GM12872 (cell line): ENCODE measurements at regions not wholly inside any gene's neighbourhood (a gene's known extent, or its start where the extent isn't known, plus 50 kb on each side); places are given as distances from the start of the nearest gene placed in this dataset.

Experiments
- TF ChIP-seq, protein P1 (sequence below): IDR thresholded peaks from 3 replicates; pipeline ENCODE4 v1.5.1; 2011; ENCODE audit warnings: low read depth, mild to moderate bottlenecking, low read length, moderate library complexity; ENCODE audit not compliant: insufficient read depth

DNA sequence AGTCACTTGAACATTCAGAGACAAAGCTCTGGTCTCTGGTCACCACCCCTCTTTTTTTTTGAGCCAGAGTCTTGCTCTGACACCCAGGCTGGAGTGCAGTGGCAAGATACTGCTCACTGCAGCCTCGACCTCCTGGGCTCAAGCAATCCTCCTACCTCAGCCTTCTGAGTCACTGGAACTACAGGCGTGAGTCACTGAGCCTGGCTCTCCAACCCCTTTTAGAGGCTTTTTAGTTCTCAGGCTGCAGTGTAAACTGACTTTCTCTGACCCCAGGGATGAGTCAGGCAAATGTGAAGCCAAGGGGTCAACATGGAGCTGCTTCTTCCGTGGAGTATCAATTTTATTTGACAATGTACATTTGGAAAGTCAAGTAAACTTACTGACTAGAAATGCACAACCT, 229.2 kb downstream of the PTTG2 start:
- TF ChIP-seq, protein P1, sequence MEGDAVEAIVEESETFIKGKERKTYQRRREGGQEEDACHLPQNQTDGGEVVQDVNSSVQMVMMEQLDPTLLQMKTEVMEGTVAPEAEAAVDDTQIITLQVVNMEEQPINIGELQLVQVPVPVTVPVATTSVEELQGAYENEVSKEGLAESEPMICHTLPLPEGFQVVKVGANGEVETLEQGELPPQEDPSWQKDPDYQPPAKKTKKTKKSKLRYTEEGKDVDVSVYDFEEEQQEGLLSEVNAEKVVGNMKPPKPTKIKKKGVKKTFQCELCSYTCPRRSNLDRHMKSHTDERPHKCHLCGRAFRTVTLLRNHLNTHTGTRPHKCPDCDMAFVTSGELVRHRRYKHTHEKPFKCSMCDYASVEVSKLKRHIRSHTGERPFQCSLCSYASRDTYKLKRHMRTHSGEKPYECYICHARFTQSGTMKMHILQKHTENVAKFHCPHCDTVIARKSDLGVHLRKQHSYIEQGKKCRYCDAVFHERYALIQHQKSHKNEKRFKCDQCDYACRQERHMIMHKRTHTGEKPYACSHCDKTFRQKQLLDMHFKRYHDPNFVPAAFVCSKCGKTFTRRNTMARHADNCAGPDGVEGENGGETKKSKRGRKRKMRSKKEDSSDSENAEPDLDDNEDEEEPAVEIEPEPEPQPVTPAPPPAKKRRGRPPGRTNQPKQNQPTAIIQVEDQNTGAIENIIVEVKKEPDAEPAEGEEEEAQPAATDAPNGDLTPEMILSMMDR, result no peak

DNA sequence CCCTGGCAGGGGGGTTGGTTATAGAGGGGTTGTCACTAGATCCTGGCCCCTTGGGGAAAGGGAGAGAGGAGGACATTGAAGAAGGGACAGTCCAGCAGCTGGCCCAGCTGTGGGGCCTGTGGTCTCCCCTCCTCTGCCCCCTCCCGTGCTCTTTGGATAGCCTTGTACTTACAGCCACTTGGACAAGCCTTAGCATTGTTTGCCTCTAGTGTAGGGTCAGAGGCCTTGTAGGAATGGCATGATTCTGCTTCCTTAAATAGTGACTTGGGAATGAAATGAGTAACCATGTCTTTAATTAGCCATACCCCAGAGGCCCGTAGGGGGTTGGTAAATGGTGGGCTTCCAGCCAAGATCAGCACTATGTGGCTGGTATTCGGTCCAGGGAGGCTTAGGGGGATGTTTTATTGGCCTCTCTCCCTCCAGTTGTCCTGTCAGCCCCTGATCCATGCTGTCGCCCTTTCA, 230.6 kb downstream of the PTTG2 start:
- TF ChIP-seq, protein P1, result no peak

GRCh38 chr4:38192516-38192915, 232.3 kb downstream of the PTTG2 start:
- TF ChIP-seq, protein P1, result no peak

DNA sequence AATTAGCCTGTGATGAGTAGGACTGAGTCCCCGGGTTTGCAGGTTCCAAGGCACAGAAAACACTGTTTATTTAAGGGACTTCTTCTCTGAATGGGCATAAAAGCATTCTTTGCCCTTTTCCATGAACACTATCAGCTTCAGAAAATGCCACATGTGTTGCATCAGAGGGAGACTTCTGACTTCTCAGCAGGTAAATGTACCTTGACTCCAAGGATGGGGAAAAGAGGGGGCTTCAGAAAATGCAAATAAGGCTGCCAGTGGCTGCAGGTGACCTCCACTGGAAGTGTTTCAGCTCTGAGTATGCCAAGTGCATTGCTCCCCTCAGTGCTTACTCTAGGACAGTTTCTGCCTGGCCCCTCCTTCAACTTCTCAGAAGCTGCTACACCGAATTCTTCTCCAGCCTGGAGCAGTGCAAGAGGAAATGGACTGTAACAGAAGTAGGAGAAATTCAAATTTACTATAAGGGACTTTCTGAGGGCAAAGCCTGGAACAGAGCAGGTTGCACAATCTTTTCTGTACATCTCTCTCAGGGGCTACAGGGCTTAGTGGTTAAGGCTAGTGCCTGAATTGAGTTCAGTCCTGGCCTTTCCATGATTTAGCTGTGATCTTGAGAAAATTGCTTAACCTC, 233.2 kb downstream of the PTTG2 start:
- TF ChIP-seq, protein P1, result no peak

GRCh38 chr4:38194047-38194602, 233.9 kb downstream of the PTTG2 start:
- TF ChIP-seq, protein P1, result no peak

DNA sequence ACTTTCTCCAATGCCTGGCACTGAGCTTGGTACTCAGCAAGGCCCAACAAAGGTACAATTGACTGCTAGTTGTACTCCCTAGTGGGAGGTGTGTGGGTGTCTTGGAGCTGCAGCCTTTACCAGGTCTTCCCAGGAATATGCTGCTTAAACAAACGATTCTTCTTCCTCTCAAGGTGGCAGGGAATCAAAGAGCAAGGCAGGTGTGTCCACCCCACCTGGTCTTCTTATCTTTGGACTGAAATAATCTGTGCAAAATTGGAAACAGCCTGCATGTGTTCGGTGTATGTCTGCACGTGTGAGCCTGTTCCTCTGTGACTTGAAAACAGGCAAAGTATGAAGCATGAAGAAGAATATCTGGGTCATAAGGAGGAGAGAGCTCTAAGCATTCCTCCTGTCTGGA, 235.3 kb downstream of the PTTG2 start:
- TF ChIP-seq, protein P1, result no peak

GRCh38 chr4:38195911-38196310, 235.7 kb downstream of the PTTG2 start:
- TF ChIP-seq, protein P1, result no peak
